A673 (cell line): ENCODE measurements at regions not wholly inside any gene's neighbourhood (a gene's known extent, or its start where the extent isn't known, plus 50 kb on each side); places are given as distances from the start of the nearest gene placed in this dataset.

Source experiments
- EZH2 ChIP-seq: fragments of 200-600 bp; sonication (generic); IDR thresholded peaks from 2 replicates; pipeline ENCODE4 v1.6.1; 2017; ENCODE audit warnings: borderline replicate concordance, low read depth, mild to moderate bottlenecking, mixed read lengths, antibody characterized with exemption, low read length; ENCODE audit not compliant: poor library complexity, severe bottlenecking
- TF ChIP-seq, protein P1 (sequence below): fragments of 300-800, 200-600 bp; sonication (generic); conservative IDR thresholded peaks from 2 replicates; pipeline ENCODE4 v1.5.1; 2017; ENCODE audit warnings: low read depth, mild to moderate bottlenecking, antibody characterized with exemption, low read length, moderate library complexity, mixed read lengths

DNA sequence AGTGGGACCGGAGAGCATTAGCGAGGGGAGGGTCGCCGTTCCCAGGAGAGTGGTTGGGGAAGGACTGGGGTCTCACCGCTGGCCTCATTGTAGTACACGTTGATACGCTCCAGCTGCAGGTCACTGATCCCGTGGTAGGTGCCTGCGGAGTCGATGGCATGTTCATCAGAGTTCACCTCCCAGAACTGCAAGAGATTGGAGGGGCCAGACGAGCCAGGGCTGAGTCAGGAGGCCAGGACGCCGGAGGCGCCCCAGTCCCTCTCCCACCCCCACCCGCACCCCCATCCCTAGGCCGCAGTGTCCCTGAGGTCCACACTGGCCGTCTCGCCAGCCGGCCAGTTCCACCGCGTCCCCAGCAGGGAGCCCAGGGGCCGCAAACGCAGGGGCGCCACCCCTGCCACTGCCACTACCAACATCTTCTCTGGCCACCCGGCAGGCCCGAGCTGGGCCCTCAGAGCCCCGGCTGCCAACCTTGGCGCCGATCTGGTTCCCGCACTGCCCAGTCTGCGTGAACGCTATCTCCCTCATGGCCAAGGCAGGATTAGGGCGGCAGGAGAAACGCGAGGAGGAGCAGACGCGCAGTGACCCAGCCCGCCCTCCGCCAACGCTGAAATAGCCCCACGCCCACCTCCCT, 144.2 kb downstream of the ALG10 start:
- TF ChIP-seq, protein P1, sequence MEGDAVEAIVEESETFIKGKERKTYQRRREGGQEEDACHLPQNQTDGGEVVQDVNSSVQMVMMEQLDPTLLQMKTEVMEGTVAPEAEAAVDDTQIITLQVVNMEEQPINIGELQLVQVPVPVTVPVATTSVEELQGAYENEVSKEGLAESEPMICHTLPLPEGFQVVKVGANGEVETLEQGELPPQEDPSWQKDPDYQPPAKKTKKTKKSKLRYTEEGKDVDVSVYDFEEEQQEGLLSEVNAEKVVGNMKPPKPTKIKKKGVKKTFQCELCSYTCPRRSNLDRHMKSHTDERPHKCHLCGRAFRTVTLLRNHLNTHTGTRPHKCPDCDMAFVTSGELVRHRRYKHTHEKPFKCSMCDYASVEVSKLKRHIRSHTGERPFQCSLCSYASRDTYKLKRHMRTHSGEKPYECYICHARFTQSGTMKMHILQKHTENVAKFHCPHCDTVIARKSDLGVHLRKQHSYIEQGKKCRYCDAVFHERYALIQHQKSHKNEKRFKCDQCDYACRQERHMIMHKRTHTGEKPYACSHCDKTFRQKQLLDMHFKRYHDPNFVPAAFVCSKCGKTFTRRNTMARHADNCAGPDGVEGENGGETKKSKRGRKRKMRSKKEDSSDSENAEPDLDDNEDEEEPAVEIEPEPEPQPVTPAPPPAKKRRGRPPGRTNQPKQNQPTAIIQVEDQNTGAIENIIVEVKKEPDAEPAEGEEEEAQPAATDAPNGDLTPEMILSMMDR = no peak
- no peak for TF ChIP-seq EZH2
